Body of pancreas (tissue), 4 donors: ENCODE measurements at regions not wholly inside any gene's neighbourhood (a gene's known extent, or its start where the extent isn't known, plus 50 kb on each side); places are given as distances from the start of the nearest gene placed in this dataset.

Experiments used
- CTCF ChIP-seq, 7 experiments: fragments of 450-650 bp in 4 of 7; fragments of 200-600 bp in 3 of 7; sonication (generic) in 3 of 7; IDR thresholded peaks; one replicate each; pipeline ENCODE4 v1.5.1; 2016 to 2019; ENCODE audit warnings: antibody characterized with exemption in 7 of 7
- POLR2A ChIP-seq, 3 donors: fragments of 450-650 bp; IDR thresholded peaks; one replicate each; pipeline ENCODE4 v1.6.1; 2016; ENCODE audit warnings: antibody characterized with exemption in 3 of 3, mild to moderate bottlenecking in 2 of 3

- no peak for TF ChIP-seq CTCF (IDR thresholded peaks at IDR 0.05)
- TF ChIP-seq POLR2A (IDR thresholded peaks at IDR 0.05), result no peak
These were observed 243.5 kb upstream of the CCNG1 start for GRCh38 chr5:163193886-163194285.
